ENCODE measurements at regions not wholly inside any gene's neighbourhood (a gene's known extent, or its start where the extent isn't known, plus 50 kb on each side); places are given as distances from the start of the nearest gene placed in this dataset.

DNA sequence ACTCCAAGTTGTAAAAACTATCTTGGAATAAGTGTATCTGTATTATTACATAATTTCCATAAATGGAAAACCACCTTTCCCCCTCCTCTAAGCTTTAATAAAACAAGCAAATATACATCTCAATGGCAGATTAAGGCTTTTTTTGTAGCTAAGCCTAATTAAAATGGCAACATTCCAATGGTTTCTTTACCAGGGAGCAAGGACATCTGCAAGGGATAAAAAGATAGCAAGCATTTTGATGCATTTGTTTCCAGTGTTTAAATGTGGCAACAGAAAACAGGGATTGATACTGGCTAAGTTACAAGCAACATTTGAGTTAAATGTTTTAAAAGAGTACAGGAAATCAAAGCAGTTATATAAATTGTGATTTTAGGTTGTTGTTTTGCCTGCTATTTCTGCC lies 1012.7 kb downstream of the ADGRL2 start:
- TF ChIP-seq CTCF (IDR thresholded peaks at IDR 0.05), result no peak
- H3K27ac ChIP-seq, result no peak overlapping the region
- H3K27me3 ChIP-seq, result no peaks in the 10 kb centered on the region
- no peak overlapping the region for H3K4me3 ChIP-seq
- no peak for DNase-seq
- no peaks in the 10 kb centered on the region for H3K36me3 ChIP-seq
- H3K9me3 ChIP-seq, result no peaks in the 10 kb centered on the region
- H3K4me1 ChIP-seq, result no peaks in the 10 kb centered on the region
- intact Hi-C loops (cut with DNase I), result no loop called here
- no peak for ATAC-seq

DNA sequence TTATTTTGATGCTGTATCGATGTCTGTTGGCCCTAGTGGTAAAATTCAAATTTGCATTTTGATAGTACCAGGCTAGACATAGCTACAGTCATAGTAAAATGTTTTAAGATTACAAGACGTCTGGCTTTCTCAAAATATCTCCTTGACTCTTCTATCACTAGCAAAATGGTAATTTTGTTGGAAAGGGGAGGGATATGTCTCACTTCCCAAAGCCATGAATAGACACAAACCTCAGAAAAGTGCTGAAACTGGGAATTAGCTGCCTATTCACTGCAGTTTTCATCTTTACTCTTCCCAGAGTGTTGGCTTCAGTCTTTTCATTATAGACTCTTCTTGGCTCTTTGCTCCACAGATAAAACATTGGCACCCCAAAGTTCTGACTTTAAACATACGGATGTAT lies 1009.9 kb downstream of the ADGRL2 start:
- intact Hi-C loops (cut with DNase I), result no loop called here
- no peak overlapping the region for H3K27ac ChIP-seq
- no peaks in the 10 kb centered on the region for H3K9me3 ChIP-seq
- DNase-seq, result no peak
- H3K27me3 ChIP-seq, result no peaks in the 10 kb centered on the region
- TF ChIP-seq CTCF (IDR thresholded peaks at IDR 0.05), result no peak
- ATAC-seq, result no peak
- no peak overlapping the region for H3K4me3 ChIP-seq
- H3K4me1 ChIP-seq, result no peaks in the 10 kb centered on the region
- H3K36me3 ChIP-seq, result no peaks in the 10 kb centered on the region

GRCh38 chr1:82807563-82807962 lies 1006.8 kb downstream of the ADGRL2 start:
- Histone ChIP-seq H3K4me3 (no peak overlapping the region), H3K9me3 (no peaks in the 10 kb centered on the region), H3K4me1 (no peaks in the 10 kb centered on the region), H3K27ac (no peak overlapping the region), H3K36me3 (no peaks in the 10 kb centered on the region), H3K27me3 (no peaks in the 10 kb centered on the region)
- no peak for DNase-seq
- intact Hi-C loops (cut with DNase I), result no loop called here
- no peak for TF ChIP-seq CTCF (IDR thresholded peaks at IDR 0.05)
- ATAC-seq, result no peak

DNA sequence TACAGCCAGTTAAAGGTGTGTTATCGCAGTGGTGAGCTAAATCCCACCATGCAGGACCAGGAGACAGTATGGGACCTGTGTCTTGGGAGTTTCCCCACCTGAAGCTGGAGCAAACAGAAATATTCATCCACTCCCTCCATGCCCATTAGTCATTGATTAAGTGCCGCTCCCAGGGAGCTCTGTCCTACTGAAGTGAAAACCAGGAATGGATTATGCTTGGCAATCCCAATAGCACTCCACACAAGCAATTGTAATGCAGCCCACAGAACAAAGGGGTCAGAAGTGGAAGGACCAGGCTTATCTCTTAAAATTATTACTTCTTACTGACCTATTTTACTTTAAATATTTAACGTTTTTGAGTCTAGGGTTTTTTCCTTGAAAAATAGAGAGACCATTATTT lies 1005.4 kb downstream of the ADGRL2 start:
- H3K4me1 ChIP-seq, result no peaks in the 10 kb centered on the region
- no peaks in the 10 kb centered on the region for H3K27me3 ChIP-seq
- TF ChIP-seq CTCF (IDR thresholded peaks at IDR 0.05), result no peak
- intact Hi-C loops (cut with DNase I), result no loop called here
- H3K4me3 ChIP-seq, result no peak overlapping the region
- ATAC-seq (no peak), DNase-seq (no peak)
- H3K9me3 ChIP-seq, result no peaks in the 10 kb centered on the region
- H3K36me3 ChIP-seq, result no peaks in the 10 kb centered on the region
- H3K27ac ChIP-seq, result no peak overlapping the region

DNA sequence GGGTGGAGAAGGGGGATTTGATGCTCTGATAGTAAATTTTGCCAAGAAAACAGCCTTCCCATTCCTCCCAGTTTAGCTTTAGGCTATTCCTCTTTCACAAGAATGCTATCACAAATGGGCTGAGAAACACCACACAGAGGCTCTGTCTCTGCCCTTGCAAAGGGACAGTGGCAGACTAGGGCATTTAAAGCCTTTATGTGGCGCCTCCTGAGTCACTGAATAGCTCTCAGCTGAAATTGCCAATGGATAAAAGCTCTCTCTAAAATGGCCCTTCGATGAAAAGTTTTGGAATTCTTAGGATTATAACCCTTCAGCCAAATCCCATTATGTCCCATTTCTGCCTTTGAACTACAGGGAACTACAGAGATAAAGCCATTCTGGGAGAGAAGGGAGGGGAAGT lies 1000.4 kb downstream of the ADGRL2 start:
- H3K4me1 ChIP-seq, result no peaks in the 10 kb centered on the region
- H3K4me3 ChIP-seq, result no peak overlapping the region
- H3K27me3 ChIP-seq, result no peaks in the 10 kb centered on the region
- no peak for ATAC-seq
- no peak for DNase-seq
- peaks cover 0 to 6% of the 10 kb centered on the region in 2 donors for H3K9me3 ChIP-seq
- no peak for TF ChIP-seq CTCF (IDR thresholded peaks at IDR 0.05)
- H3K36me3 ChIP-seq, result no peaks in the 10 kb centered on the region
- intact Hi-C loops (cut with DNase I), result no loop called here
- H3K27ac ChIP-seq, result no peak overlapping the region

Measured in left lung (tissue), 4 donors.